ENCODE measurements at regions not wholly inside any gene's neighbourhood (a gene's known extent, or its start where the extent isn't known, plus 50 kb on each side); places are given as distances from the start of the nearest gene placed in this dataset.
"Not testable (repeated sequence)": the region's sequence is repeated elsewhere in the genome, so short reads cannot be mapped to it uniquely, and the experiment has no call there.

DNA sequence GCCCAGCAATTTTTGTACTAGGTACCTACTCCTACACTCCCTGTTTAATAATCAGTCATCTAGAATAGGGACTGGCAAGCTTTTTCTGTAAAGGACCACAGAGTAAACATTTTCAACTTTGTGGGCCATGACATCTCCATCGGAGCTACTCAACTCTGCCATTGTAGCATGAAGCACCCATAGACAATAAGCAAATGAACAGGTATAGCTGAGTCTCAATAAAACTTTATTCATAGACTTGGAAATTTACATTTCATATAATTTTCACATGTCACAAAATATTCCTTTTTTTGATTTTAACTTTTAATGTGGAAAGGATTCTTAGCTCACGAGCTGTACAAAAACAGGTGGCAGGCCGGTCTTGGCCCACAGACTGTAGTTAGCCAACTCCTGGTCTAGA lies 345.8 kb downstream of the SOX9 start:
- H3K4me1 Mint-ChIP-seq (ENCODE audit: low read depth): no peaks in the 10 kb centered on the region
- H3K27ac Mint-ChIP-seq: no peak overlapping the region
- no peaks in the 10 kb centered on the region for H3K27me3 Mint-ChIP-seq (ENCODE audit: low read depth)
- no peaks in the 10 kb centered on the region for H3K9me3 Mint-ChIP-seq
- no peak overlapping the region for H3K4me3 Mint-ChIP-seq
- DNase-seq (ENCODE audit: low spot score): no peak
- no peaks in the 10 kb centered on the region for H3K36me3 Mint-ChIP-seq (ENCODE audit: low read depth)

DNA sequence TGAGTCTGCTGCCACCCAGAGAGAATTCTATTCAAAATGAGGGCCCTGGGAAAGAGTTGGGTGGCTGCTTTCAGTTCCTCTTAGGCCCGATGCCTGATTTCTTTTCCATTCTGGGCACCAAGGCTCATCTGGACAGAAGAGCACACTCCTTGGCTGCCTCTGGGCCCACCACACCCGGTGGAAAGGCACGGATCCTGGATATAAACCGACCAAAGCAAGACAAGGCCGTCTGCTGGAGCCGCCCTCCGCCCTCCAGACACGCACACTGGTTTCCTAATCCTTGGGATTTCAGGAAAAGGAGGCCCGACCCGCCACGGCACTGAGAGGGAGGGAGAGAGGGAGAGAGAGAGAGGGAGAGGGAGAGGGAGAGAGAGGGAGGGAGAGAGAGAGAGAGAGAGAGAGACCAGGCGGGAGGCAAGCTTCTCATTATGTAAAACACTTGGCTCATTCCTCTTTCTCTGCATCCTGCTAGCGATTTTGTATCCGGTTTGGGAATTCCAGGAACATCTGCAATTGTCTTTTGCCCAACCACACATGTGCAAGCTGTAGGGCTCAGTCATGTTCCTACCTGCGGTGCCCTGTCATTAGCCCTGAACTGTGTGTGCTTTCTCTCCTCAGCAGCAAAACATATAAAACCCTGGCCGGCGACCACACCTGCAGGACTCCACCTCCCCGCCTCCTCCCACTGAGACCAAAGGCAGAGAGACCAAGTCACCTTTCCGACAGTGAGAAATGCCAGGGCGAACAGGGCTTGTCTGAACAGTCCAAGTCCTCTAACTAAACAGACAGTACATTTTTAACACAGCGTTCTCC lies 347.2 kb downstream of the SOX9 start:
- no peaks in the 10 kb centered on the region for H3K9me3 Mint-ChIP-seq

GRCh38 chr17:72468841-72469240 lies 348.0 kb downstream of the SOX9 start:
- Mint-ChIP-seq H3K27me3 (ENCODE audit: low read depth) (no peaks in the 10 kb centered on the region), H3K4me1 (ENCODE audit: low read depth) (no peaks in the 10 kb centered on the region), H3K9me3 (no peaks in the 10 kb centered on the region), H3K4me3 (no peak overlapping the region), H3K36me3 (ENCODE audit: low read depth) (no peaks in the 10 kb centered on the region), H3K27ac (no peak overlapping the region)
- no peak for DNase-seq (ENCODE audit: low spot score)

More for the DNA sequence above, 347.2 kb downstream of the SOX9 start:
- Mint-ChIP-seq H3K4me1 (ENCODE audit: low read depth) (no peaks in the 10 kb centered on the region), H3K36me3 (ENCODE audit: low read depth) (no peaks in the 10 kb centered on the region), H3K27me3 (ENCODE audit: low read depth) (no peaks in the 10 kb centered on the region), H3K4me3 (no peak overlapping the region), H3K27ac (no peak overlapping the region)
- DNase-seq (ENCODE audit: low spot score): no peak

GRCh38 chr17:72470121-72470705 lies 349.4 kb downstream of the SOX9 start:
- Mint-ChIP-seq H3K4me1 (ENCODE audit: low read depth) (no peaks in the 10 kb centered on the region), H3K27me3 (ENCODE audit: low read depth) (no peaks in the 10 kb centered on the region), H3K4me3 (no peak overlapping the region), H3K36me3 (ENCODE audit: low read depth) (no peaks in the 10 kb centered on the region), H3K27ac (no peak overlapping the region), H3K9me3 (no peaks in the 10 kb centered on the region)
- no peak for DNase-seq (ENCODE audit: low spot score)

DNA sequence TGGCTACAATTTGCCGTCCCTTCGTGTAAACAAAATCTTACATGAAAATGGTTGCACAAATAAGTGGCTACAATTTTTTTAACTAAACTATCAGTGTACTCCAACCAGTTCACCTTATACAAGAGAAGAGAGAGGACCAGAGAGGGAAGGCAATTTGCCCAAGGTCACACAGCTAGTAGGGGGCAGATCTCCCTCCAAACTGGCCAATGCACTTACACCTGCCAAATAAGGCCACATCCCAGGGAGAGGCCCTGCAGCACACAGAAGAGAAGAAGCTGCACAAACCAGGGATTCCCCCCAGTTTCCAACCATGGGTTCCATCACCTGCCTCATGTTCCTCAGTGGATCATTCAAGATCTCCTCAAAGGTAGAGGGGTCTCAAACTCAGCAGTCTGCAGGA lies 349.9 kb downstream of the SOX9 start:
- H3K27me3 Mint-ChIP-seq (ENCODE audit: low read depth): no peaks in the 10 kb centered on the region
- no peaks in the 10 kb centered on the region for H3K4me1 Mint-ChIP-seq (ENCODE audit: low read depth)
- no peak overlapping the region for H3K27ac Mint-ChIP-seq
- H3K9me3 Mint-ChIP-seq: no peaks in the 10 kb centered on the region
- no peak overlapping the region for H3K4me3 Mint-ChIP-seq
- no peaks in the 10 kb centered on the region for H3K36me3 Mint-ChIP-seq (ENCODE audit: low read depth)
- DNase-seq (ENCODE audit: low spot score): no peak

DNA sequence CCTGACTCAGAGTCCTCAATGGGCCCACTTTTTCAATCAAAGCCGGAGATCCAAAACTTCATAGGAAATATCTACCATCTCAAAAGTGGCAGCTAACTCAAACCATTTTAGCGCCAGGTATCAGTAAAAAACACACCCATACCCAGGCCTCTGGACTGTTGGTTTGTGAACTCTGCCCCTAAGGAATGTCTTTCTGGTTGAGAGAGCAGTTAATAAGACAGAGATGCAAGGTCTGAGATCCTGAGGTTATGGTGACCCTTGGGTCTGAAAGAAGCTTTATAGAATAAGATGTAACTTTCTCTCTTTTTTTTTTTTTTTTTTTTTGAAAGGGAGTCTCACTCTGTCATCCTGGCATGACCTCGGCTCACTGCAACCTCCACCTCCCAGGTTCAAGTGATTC lies 350.5 kb downstream of the SOX9 start:
- no peaks in the 10 kb centered on the region for H3K36me3 Mint-ChIP-seq (ENCODE audit: low read depth)
- no peaks in the 10 kb centered on the region for H3K9me3 Mint-ChIP-seq
- H3K27ac Mint-ChIP-seq: no peak overlapping the region
- no peak overlapping the region for H3K4me3 Mint-ChIP-seq
- H3K4me1 Mint-ChIP-seq (ENCODE audit: low read depth): no peaks in the 10 kb centered on the region
- H3K27me3 Mint-ChIP-seq (ENCODE audit: low read depth): no peaks in the 10 kb centered on the region
- no peak for DNase-seq (ENCODE audit: low spot score)

DNA sequence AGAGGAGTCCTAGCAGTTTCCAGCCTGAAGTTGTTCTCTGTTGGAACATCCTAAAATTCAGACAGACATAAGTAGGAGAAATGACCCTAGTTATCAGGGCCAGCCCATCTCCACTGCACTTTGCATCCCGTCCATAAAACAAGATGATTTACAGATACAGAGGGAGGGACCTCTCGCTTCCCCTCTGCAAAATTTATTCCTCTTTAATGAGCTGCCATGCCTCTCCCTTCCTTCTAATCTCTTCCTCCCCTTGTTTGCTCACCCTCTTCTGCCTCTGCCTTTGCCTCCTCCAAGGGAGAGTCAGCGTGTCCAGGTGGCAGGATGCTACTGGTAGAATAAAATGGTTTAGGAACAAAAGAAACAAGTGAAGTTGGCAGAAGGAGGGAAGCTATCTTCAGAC lies 351.3 kb downstream of the SOX9 start:
- no peaks in the 10 kb centered on the region for H3K4me1 Mint-ChIP-seq (ENCODE audit: low read depth)
- no peak overlapping the region for H3K4me3 Mint-ChIP-seq
- H3K27ac Mint-ChIP-seq: no peak overlapping the region
- H3K36me3 Mint-ChIP-seq (ENCODE audit: low read depth): no peaks in the 10 kb centered on the region
- DNase-seq (ENCODE audit: low spot score): no peak
- no peaks in the 10 kb centered on the region for H3K9me3 Mint-ChIP-seq
- H3K27me3 Mint-ChIP-seq (ENCODE audit: low read depth): no peaks in the 10 kb centered on the region

DNA sequence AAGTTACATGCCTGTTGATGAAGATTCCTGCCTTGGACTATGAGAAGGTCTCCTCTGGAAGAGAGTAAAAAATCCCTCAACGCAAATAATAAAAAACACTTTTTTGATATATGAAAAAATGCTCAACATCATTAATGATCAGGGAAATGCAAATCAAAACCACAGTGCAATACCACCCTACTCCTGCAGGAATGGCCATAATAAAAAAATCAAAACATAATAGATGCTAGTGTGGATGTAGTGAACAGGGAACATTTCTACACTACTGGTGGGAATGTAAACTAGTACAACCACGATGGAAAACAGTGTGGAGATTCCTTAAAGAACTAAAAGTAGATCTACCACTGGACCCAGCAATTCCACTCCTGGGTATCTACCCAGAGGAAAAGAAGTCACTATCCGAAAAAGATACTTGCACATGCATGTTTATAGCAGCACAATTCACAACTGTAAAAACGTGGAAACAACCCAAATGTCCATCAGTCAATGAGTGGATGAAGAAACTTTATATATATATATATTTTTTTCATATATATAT lies 352.1 kb downstream of the SOX9 start:
- not testable (repeated sequence) for DNase-seq (ENCODE audit: low spot score); H3K36me3 Mint-ChIP-seq (ENCODE audit: low read depth); H3K27me3 Mint-ChIP-seq (ENCODE audit: low read depth); H3K27ac Mint-ChIP-seq; H3K9me3 Mint-ChIP-seq; H3K4me3 Mint-ChIP-seq; H3K4me1 Mint-ChIP-seq (ENCODE audit: low read depth)

- DNase-seq (ENCODE audit: low spot score): no peak
- Mint-ChIP-seq H3K4me3 (no peak overlapping the region), H3K4me1 (ENCODE audit: low read depth) (no peaks in the 10 kb centered on the region), H3K9me3 (no peaks in the 10 kb centered on the region), H3K36me3 (ENCODE audit: low read depth) (no peaks in the 10 kb centered on the region), H3K27ac (no peak overlapping the region), H3K27me3 (ENCODE audit: low read depth) (no peaks in the 10 kb centered on the region)
These were observed 353.4 kb downstream of the SOX9 start for GRCh38 chr17:72474243-72474642.

- no peaks in the 10 kb centered on the region for H3K9me3 Mint-ChIP-seq
These were observed 354.1 kb downstream of the SOX9 start for GRCh38 chr17:72474719-72475477.

GRCh38 chr17:72476134-72476533 lies 355.3 kb downstream of the SOX9 start:
- DNase-seq (ENCODE audit: low spot score): no peak
- Mint-ChIP-seq H3K27ac (no peak overlapping the region), H3K4me3 (no peak overlapping the region), H3K36me3 (ENCODE audit: low read depth) (no peaks in the 10 kb centered on the region), H3K9me3 (no peaks in the 10 kb centered on the region), H3K27me3 (ENCODE audit: low read depth) (no peaks in the 10 kb centered on the region), H3K4me1 (ENCODE audit: low read depth) (no peaks in the 10 kb centered on the region)

More at GRCh38 chr17:72474719-72475477, 354.1 kb downstream of the SOX9 start:
- Mint-ChIP-seq H3K27ac (no peak overlapping the region), H3K36me3 (ENCODE audit: low read depth) (no peaks in the 10 kb centered on the region), H3K4me1 (ENCODE audit: low read depth) (no peaks in the 10 kb centered on the region), H3K4me3 (no peak overlapping the region), H3K27me3 (ENCODE audit: low read depth) (no peaks in the 10 kb centered on the region)
- DNase-seq (ENCODE audit: low spot score): no peak

- no peaks in the 10 kb centered on the region for H3K36me3 Mint-ChIP-seq (ENCODE audit: low read depth)
- H3K4me3 Mint-ChIP-seq: no peak overlapping the region
- H3K27me3 Mint-ChIP-seq (ENCODE audit: low read depth): no peaks in the 10 kb centered on the region
These were observed 355.8 kb downstream of the SOX9 start for GRCh38 chr17:72476575-72476986.

DNA sequence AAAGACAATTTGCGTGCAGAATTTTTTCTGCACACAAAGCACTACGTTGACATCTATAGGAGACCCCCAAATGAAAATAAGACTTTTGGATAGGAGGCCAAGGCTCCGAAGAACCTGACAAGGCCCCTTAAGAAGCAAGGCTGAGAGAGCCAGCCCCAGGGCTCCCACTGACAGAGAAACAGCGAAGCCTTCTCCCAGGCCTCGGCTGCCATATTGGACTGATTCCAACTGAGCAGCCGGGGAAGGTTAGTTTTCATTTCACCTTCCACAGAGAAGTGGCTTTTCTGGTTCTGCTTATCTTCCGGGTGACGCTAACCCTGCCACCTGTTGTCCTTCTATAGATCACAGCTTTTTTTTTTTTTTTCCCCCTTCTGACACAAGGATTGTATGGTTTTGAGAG lies 356.7 kb downstream of the SOX9 start:
- H3K4me3 Mint-ChIP-seq: no peak overlapping the region
- DNase-seq (ENCODE audit: low spot score): no peak
- H3K4me1 Mint-ChIP-seq (ENCODE audit: low read depth): no peaks in the 10 kb centered on the region
- no peaks in the 10 kb centered on the region for H3K9me3 Mint-ChIP-seq
- no peaks in the 10 kb centered on the region for H3K27me3 Mint-ChIP-seq (ENCODE audit: low read depth)
- H3K27ac Mint-ChIP-seq: no peak overlapping the region
- no peaks in the 10 kb centered on the region for H3K36me3 Mint-ChIP-seq (ENCODE audit: low read depth)

More at GRCh38 chr17:72476575-72476986, 355.8 kb downstream of the SOX9 start:
- Mint-ChIP-seq H3K27ac (no peak overlapping the region), H3K9me3 (no peaks in the 10 kb centered on the region), H3K4me1 (ENCODE audit: low read depth) (no peaks in the 10 kb centered on the region)
- DNase-seq (ENCODE audit: low spot score): no peak

- Mint-ChIP-seq H3K4me1 (ENCODE audit: low read depth) (no peaks in the 10 kb centered on the region), H3K4me3 (no peak overlapping the region), H3K9me3 (no peaks in the 10 kb centered on the region), H3K27ac (no peak overlapping the region), H3K27me3 (ENCODE audit: low read depth) (no peaks in the 10 kb centered on the region), H3K36me3 (ENCODE audit: low read depth) (no peaks in the 10 kb centered on the region)
- no peak for DNase-seq (ENCODE audit: low spot score)
These were observed 358.3 kb downstream of the SOX9 start for GRCh38 chr17:72479113-72479512.

All from T-helper 2 cell treated with Interferon-gamma antibody and Interleukin-4, amounts not matched to agents 5 μg/mL and 100 μg/mL, for 36 hours (primary cell).